ENCODE measurements at regions not wholly inside any gene's neighbourhood (a gene's known extent, or its start where the extent isn't known, plus 50 kb on each side); places are given as distances from the start of the nearest gene placed in this dataset.

GRCh38 chr15:36414670-36415069 is 164.8 kb upstream of the CDIN1 start:
- Histone ChIP-seq H3K27me3 (ENCODE audit: insufficient read depth, low read depth, severe bottlenecking) (no peaks in the 10 kb centered on the region), H3K9me3 (ENCODE audit: severe bottlenecking) (peaks cover 2% of the 10 kb centered on the region), H3K4me3 (ENCODE audit: low read depth, low read length) (no peak overlapping the region), H3K36me3 (no peaks in the 10 kb centered on the region), H3K27ac (no peak overlapping the region)
- DNase-seq, result no peak
- TF ChIP-seq, protein P1, sequence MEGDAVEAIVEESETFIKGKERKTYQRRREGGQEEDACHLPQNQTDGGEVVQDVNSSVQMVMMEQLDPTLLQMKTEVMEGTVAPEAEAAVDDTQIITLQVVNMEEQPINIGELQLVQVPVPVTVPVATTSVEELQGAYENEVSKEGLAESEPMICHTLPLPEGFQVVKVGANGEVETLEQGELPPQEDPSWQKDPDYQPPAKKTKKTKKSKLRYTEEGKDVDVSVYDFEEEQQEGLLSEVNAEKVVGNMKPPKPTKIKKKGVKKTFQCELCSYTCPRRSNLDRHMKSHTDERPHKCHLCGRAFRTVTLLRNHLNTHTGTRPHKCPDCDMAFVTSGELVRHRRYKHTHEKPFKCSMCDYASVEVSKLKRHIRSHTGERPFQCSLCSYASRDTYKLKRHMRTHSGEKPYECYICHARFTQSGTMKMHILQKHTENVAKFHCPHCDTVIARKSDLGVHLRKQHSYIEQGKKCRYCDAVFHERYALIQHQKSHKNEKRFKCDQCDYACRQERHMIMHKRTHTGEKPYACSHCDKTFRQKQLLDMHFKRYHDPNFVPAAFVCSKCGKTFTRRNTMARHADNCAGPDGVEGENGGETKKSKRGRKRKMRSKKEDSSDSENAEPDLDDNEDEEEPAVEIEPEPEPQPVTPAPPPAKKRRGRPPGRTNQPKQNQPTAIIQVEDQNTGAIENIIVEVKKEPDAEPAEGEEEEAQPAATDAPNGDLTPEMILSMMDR (IDR thresholded peaks at IDR 0.05; ENCODE audit: low read depth, low read length), result no peak

- Histone ChIP-seq H3K9me3 (ENCODE audit: severe bottlenecking) (no peaks in the 10 kb centered on the region), H3K27ac (no peak overlapping the region), H3K27me3 (ENCODE audit: insufficient read depth, low read depth, severe bottlenecking) (no peaks in the 10 kb centered on the region), H3K4me3 (ENCODE audit: low read depth, low read length) (no peak overlapping the region), H3K36me3 (no peaks in the 10 kb centered on the region)
- TF ChIP-seq, protein P1 (IDR thresholded peaks at IDR 0.05; ENCODE audit: low read depth, low read length), result no peak
- no peak for DNase-seq
These were observed 163.8 kb upstream of the CDIN1 start for GRCh38 chr15:36415643-36416042.

- H3K4me3 ChIP-seq (ENCODE audit: low read depth, low read length), result no peak overlapping the region
- H3K27ac ChIP-seq, result no peak overlapping the region
- no peaks in the 10 kb centered on the region for H3K9me3 ChIP-seq (ENCODE audit: severe bottlenecking)
- TF ChIP-seq, protein P1 (IDR thresholded peaks at IDR 0.05; ENCODE audit: low read depth, low read length), result no peak
- no peaks in the 10 kb centered on the region for H3K27me3 ChIP-seq (ENCODE audit: insufficient read depth, low read depth, severe bottlenecking)
- no peaks in the 10 kb centered on the region for H3K36me3 ChIP-seq
- DNase-seq, result no peak
These were observed 156.8 kb upstream of the CDIN1 start for GRCh38 chr15:36422631-36423030.

DNA sequence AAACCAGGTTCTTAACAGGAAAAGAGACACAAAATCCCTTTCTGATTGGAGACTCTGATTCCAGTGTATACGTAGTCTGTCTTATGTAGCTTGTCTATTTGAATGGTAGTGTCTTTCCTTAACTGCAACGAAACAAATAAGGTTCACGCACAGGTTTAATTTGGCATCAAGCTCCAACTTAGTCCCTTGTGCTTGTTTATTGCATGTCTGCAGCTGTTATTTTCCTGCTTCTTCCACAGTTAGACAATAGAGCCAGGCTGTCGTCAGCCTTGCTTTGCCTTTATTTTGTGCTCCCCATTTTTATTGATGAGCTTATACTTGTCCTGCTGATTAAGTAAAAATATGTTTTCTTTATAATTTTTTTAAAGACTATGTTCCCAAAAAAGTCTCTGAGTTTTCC is 152.7 kb upstream of the CDIN1 start:
- Histone ChIP-seq H3K9me3 (ENCODE audit: severe bottlenecking) (no peaks in the 10 kb centered on the region), H3K36me3 (no peaks in the 10 kb centered on the region), H3K4me3 (ENCODE audit: low read depth, low read length) (no peak overlapping the region), H3K27ac (no peak overlapping the region), H3K27me3 (ENCODE audit: insufficient read depth, low read depth, severe bottlenecking) (no peaks in the 10 kb centered on the region)
- TF ChIP-seq, protein P1 (IDR thresholded peaks at IDR 0.05; ENCODE audit: low read depth, low read length), result no peak
- no peak for DNase-seq

DNA sequence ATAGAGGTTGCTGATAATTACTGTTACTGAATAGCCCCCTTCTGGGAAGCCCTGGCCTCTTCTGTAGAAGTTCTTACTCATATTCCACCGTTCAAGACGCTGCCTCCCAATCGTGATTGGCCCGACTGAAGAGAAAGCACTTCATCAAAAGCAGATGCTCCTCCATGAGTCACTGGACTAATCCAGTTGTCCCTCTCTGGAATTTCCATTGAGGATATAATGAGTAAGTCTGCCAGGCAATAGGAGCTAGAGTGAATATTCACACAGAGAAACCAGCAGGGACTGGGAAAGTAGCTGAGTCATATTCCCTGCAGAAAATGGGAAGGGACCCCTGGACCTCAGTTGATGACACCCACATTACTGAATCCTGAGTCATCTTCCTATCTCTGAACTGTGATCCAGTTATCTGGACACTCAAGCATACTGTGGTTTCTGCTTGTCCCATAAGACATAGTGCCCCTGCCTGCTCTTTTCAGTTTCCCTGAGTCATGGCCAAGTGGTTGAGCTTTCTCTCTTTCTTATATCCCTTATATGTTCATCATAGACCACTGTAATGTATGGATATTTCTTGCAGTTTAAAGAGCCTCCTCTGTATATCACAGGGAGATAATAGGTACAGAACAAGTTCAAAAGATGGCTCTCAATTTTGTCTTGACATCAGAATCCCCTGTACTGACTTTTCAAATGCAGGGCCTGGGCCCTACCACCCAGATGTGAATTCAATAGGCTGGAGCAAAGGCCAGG is 151.2 kb upstream of the CDIN1 start:
- Histone ChIP-seq H3K27ac (no peak overlapping the region), H3K9me3 (ENCODE audit: severe bottlenecking) (no peaks in the 10 kb centered on the region), H3K27me3 (ENCODE audit: insufficient read depth, low read depth, severe bottlenecking) (no peaks in the 10 kb centered on the region), H3K36me3 (no peaks in the 10 kb centered on the region), H3K4me3 (ENCODE audit: low read depth, low read length) (no peak overlapping the region)
- TF ChIP-seq, protein P1 (IDR thresholded peaks at IDR 0.05; ENCODE audit: low read depth, low read length), result no peak
- DNase-seq, result no peak

DNA sequence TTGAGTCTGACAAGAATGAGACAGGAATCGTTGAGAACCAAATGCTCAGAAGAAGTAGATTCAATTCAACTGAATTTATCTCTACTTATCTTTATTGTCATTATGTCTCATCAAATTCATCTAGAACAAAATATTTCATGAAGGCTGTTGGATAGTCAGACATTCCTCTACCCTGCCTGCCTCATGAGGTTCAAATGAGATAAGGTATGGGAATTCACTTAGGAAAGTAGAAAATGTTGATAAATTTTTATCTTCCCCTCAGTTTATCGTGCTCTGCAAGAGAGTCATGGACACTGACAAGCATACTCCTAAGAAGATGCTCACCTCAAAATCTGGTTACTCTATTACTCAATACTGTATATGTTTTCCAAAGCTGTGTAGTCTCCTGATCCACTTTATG is 149.7 kb upstream of the CDIN1 start:
- Histone ChIP-seq H3K4me3 (ENCODE audit: low read depth, low read length) (no peak overlapping the region), H3K27ac (no peak overlapping the region), H3K9me3 (ENCODE audit: severe bottlenecking) (no peaks in the 10 kb centered on the region), H3K27me3 (ENCODE audit: insufficient read depth, low read depth, severe bottlenecking) (no peaks in the 10 kb centered on the region), H3K36me3 (no peaks in the 10 kb centered on the region)
- TF ChIP-seq, protein P1 (IDR thresholded peaks at IDR 0.05; ENCODE audit: low read depth, low read length), result no peak
- DNase-seq, result no peak
